ENCODE measurements at regions not wholly inside any gene's neighbourhood (a gene's known extent, or its start where the extent isn't known, plus 50 kb on each side); places are given as distances from the start of the nearest gene placed in this dataset.

GRCh38 chrX:33272986-33273385 is 61.6 kb upstream of the DMD start:
- H3K36me3 ChIP-seq (replicated peaks in 1 of 2; ENCODE audit: control insufficient read depth in 1 of 2, insufficient read depth in 2 of 2, low read length in 1 of 2) = no peaks in the 10 kb centered on the region
- TF ChIP-seq USF1 (IDR thresholded peaks at IDR 0.05; ENCODE audit: borderline replicate concordance, low read depth) (no peak), FOXM1 (IDR thresholded peaks at IDR 0.05; ENCODE audit: low read depth) (no peak), EZH2phosphoT487 (IDR thresholded peaks at IDR 0.05; ENCODE audit: borderline replicate concordance, low read depth) (no peak), TCF12 (IDR thresholded peaks at IDR 0.05) (no peak), POLR2AphosphoS5 (IDR thresholded peaks at IDR 0.05; ENCODE audit: low read depth, low read length) (no peak), RXRA (IDR thresholded peaks at IDR 0.05; ENCODE audit: borderline replicate concordance, low read depth) (no peak), MXI1 (IDR thresholded peaks at IDR 0.05; ENCODE audit: low read depth, low read length) (no peak), SMC3 (IDR thresholded peaks at IDR 0.05; ENCODE audit: low read depth, low read length) (no peak), TEAD4 (IDR thresholded peaks at IDR 0.05; ENCODE audit: borderline replicate concordance, insufficient read depth) (no peak), PBX3 (IDR thresholded peaks at IDR 0.05) (no peak), EP300 (IDR thresholded peaks at IDR 0.05; ENCODE audit: borderline replicate concordance in 1 of 2, low read depth in 1 of 2, low read length in 1 of 2) (no peak)
- H3K27ac ChIP-seq (ENCODE audit: low read depth in 2 of 2, low read length in 1 of 2) = no peak overlapping the region
- H3K9me2 ChIP-seq = no peaks in the 10 kb centered on the region
- no peak for DNase-seq
- CTCF ChIA-PET = no interaction called here
- POLR2A ChIA-PET = no interaction called here
- H3K79me2 ChIP-seq (ENCODE audit: insufficient read depth) = no peaks in the 10 kb centered on the region
- H2AFZ ChIP-seq (ENCODE audit: low read depth) = no peak overlapping the region
- H4K20me1 ChIP-seq (ENCODE audit: insufficient read depth) = no peaks in the 10 kb centered on the region
- H3K4me1 ChIP-seq (ENCODE audit: control insufficient read depth in 1 of 2, insufficient read depth in 2 of 2, low read depth in 1 of 2, low read length in 1 of 2) = no peaks in the 10 kb centered on the region
- H3K9me3 ChIP-seq = no peaks in the 10 kb centered on the region
- no peaks in the 10 kb centered on the region for H3F3A ChIP-seq (replicated peaks; ENCODE audit: insufficient read depth)
- H3K27me3 ChIP-seq (ENCODE audit: insufficient read depth) = no peaks in the 10 kb centered on the region
- WGBS (ENCODE audit: low lambda C conversion rate) = 10% methylated on average over 1 of the region's 1 CpG
- H3K9ac ChIP-seq = no peak overlapping the region
- no peak overlapping the region for H3K4me2 ChIP-seq
- H3K4me3 ChIP-seq (ENCODE audit: low read depth in 2 of 2, low read length in 1 of 2) = no peak overlapping the region

Data from SK-N-SH (cell line).